ENCODE measurements at regions not wholly inside any gene's neighbourhood (a gene's known extent, or its start where the extent isn't known, plus 50 kb on each side); places are given as distances from the start of the nearest gene placed in this dataset.

GRCh38 chr16:6528217-6528616 lies 804.4 kb upstream of the RBFOX1 start:
- no peaks in the 10 kb centered on the region for H3K79me2 ChIP-seq (replicated peaks; ENCODE audit: insufficient read depth)

More at GRCh38 chr16:6528217-6528616, 804.4 kb upstream of the RBFOX1 start:
- H3K9me3 Mint-ChIP-seq: no peaks in the 10 kb centered on the region
- H3K27me3 Mint-ChIP-seq (ENCODE audit: insufficient read depth, low read depth, poor library complexity): no peaks in the 10 kb centered on the region
- DNase-seq (ENCODE audit: low spot score): no peak
- no peaks in the 10 kb centered on the region for H4K20me1 ChIP-seq (replicated peaks; ENCODE audit: insufficient read depth)
- TF ChIP-seq ZNF114 (CRISPR knock-in tag; IDR thresholded peaks at IDR 0.05) (no peak), STAT1 (IDR thresholded peaks at IDR 0.05; ENCODE audit: unreplicated experiment) (no peak), POLR2AphosphoS5 (IDR thresholded peaks at IDR 0.05; ENCODE audit: low read depth) (no peak), JUNB (IDR thresholded peaks at IDR 0.05; ENCODE audit: unreplicated experiment) (no peak), EZH2 (IDR thresholded peaks at IDR 0.05; ENCODE audit: low read depth, unreplicated experiment) (no peak), NANOG (IDR thresholded peaks at IDR 0.05; ENCODE audit: borderline replicate concordance) (no peak), EZH2phosphoT487 (IDR thresholded peaks at IDR 0.05; ENCODE audit: unreplicated experiment) (no peak), ZNF331 (CRISPR knock-in tag; IDR thresholded peaks at IDR 0.05; ENCODE audit: low read depth) (no peak), CREB1 (CRISPR knock-in tag; IDR thresholded peaks at IDR 0.05; ENCODE audit: low read depth) (no peak), REST (IDR thresholded peaks at IDR 0.05; ENCODE audit: unreplicated experiment) (no peak)
- TF ChIP-seq, protein P1, sequence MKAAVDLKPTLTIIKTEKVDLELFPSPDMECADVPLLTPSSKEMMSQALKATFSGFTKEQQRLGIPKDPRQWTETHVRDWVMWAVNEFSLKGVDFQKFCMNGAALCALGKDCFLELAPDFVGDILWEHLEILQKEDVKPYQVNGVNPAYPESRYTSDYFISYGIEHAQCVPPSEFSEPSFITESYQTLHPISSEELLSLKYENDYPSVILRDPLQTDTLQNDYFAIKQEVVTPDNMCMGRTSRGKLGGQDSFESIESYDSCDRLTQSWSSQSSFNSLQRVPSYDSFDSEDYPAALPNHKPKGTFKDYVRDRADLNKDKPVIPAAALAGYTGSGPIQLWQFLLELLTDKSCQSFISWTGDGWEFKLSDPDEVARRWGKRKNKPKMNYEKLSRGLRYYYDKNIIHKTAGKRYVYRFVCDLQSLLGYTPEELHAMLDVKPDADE (IDR thresholded peaks at IDR 0.05): no peak
- TF ChIP-seq, protein P2, sequence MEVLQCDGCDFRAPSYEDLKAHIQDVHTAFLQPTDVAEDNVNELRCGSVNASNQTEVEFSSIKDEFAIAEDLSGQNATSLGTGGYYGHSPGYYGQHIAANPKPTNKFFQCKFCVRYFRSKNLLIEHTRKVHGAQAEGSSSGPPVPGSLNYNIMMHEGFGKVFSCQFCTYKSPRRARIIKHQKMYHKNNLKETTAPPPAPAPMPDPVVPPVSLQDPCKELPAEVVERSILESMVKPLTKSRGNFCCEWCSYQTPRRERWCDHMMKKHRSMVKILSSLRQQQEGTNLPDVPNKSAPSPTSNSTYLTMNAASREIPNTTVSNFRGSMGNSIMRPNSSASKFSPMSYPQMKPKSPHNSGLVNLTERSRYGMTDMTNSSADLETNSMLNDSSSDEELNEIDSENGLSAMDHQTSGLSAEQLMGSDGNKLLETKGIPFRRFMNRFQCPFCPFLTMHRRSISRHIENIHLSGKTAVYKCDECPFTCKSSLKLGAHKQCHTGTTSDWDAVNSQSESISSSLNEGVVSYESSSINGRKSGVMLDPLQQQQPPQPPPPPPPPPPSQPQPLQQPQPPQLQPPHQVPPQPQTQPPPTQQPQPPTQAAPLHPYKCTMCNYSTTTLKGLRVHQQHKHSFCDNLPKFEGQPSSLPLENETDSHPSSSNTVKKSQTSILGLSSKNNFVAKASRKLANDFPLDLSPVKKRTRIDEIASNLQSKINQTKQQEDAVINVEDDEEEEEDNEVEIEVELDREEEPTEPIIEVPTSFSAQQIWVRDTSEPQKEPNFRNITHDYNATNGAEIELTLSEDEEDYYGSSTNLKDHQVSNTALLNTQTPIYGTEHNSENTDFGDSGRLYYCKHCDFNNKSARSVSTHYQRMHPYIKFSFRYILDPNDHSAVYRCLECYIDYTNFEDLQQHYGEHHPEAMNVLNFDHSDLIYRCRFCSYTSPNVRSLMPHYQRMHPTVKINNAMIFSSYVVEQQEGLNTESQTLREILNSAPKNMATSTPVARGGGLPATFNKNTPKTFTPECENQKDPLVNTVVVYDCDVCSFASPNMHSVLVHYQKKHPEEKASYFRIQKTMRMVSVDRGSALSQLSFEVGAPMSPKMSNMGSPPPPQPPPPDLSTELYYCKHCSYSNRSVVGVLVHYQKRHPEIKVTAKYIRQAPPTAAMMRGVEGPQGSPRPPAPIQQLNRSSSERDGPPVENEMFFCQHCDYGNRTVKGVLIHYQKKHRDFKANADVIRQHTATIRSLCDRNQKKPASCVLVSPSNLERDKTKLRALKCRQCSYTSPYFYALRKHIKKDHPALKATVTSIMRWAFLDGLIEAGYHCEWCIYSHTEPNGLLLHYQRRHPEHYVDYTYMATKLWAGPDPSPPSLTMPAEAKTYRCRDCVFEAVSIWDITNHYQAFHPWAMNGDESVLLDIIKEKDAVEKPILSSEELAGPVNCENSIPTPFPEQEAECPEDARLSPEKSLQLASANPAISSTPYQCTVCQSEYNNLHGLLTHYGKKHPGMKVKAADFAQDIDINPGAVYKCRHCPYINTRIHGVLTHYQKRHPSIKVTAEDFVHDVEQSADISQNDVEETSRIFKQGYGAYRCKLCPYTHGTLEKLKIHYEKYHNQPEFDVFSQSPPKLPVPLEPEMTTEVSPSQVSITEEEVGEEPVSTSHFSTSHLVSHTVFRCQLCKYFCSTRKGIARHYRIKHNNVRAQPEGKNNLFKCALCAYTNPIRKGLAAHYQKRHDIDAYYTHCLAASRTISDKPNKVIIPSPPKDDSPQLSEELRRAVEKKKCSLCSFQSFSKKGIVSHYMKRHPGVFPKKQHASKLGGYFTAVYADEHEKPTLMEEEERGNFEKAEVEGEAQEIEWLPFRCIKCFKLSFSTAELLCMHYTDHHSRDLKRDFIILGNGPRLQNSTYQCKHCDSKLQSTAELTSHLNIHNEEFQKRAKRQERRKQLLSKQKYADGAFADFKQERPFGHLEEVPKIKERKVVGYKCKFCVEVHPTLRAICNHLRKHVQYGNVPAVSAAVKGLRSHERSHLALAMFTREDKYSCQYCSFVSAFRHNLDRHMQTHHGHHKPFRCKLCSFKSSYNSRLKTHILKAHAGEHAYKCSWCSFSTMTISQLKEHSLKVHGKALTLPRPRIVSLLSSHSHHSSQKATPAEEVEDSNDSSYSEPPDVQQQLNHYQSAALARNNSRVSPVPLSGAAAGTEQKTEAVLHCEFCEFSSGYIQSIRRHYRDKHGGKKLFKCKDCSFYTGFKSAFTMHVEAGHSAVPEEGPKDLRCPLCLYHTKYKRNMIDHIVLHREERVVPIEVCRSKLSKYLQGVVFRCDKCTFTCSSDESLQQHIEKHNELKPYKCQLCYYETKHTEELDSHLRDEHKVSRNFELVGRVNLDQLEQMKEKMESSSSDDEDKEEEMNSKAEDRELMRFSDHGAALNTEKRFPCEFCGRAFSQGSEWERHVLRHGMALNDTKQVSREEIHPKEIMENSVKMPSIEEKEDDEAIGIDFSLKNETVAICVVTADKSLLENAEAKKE (CRISPR knock-in tag; IDR thresholded peaks at IDR 0.05): no peak
- TF ChIP-seq, protein P3, sequence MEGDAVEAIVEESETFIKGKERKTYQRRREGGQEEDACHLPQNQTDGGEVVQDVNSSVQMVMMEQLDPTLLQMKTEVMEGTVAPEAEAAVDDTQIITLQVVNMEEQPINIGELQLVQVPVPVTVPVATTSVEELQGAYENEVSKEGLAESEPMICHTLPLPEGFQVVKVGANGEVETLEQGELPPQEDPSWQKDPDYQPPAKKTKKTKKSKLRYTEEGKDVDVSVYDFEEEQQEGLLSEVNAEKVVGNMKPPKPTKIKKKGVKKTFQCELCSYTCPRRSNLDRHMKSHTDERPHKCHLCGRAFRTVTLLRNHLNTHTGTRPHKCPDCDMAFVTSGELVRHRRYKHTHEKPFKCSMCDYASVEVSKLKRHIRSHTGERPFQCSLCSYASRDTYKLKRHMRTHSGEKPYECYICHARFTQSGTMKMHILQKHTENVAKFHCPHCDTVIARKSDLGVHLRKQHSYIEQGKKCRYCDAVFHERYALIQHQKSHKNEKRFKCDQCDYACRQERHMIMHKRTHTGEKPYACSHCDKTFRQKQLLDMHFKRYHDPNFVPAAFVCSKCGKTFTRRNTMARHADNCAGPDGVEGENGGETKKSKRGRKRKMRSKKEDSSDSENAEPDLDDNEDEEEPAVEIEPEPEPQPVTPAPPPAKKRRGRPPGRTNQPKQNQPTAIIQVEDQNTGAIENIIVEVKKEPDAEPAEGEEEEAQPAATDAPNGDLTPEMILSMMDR (conservative IDR thresholded peaks at IDR 0.05; ENCODE audit: low read depth in 2 of 2): no peak
- H3K27ac ChIP-seq (ENCODE audit: low read depth): no peak overlapping the region
- H3K9me2 ChIP-seq (ENCODE audit: insufficient read depth): no peaks in the 10 kb centered on the region
- no peak for ATAC-seq
- no peak overlapping the region for H3K4me3 ChIP-seq
- peaks cover under 1% of the 10 kb centered on the region; the same call in 2 of the 3 replicates for H3K4me1 Mint-ChIP-seq
- H3K4me1 ChIP-seq (ENCODE audit: insufficient read depth): no peaks in the 10 kb centered on the region
- H3K27me3 ChIP-seq (ENCODE audit: insufficient read depth): no peaks in the 10 kb centered on the region
- H3K36me3 ChIP-seq (ENCODE audit: insufficient read depth): no peaks in the 10 kb centered on the region
- H3K4me3 Mint-ChIP-seq: no peak overlapping the region
- no peak overlapping the region for H3K4me2 ChIP-seq
- H3K36me3 Mint-ChIP-seq (ENCODE audit: low read depth): no peaks in the 10 kb centered on the region
- no peak overlapping the region for H2AFZ ChIP-seq
- no peaks in the 10 kb centered on the region for H3F3A ChIP-seq (replicated peaks; ENCODE audit: low read depth)
- no peak overlapping the region for H3K27ac Mint-ChIP-seq
